ENCODE measurements at regions not wholly inside any gene's neighbourhood (a gene's known extent, or its start where the extent isn't known, plus 50 kb on each side); places are given as distances from the start of the nearest gene placed in this dataset.

- DNase-seq (ENCODE audit: low spot score), result no peak
Measured at GRCh38 chr2:62596061-62596921, 90.3 kb upstream of the TMEM17 start.

- no peak for DNase-seq (ENCODE audit: low spot score)
Measured at GRCh38 chr2:62595474-62595873, 89.5 kb upstream of the TMEM17 start.

DNA sequence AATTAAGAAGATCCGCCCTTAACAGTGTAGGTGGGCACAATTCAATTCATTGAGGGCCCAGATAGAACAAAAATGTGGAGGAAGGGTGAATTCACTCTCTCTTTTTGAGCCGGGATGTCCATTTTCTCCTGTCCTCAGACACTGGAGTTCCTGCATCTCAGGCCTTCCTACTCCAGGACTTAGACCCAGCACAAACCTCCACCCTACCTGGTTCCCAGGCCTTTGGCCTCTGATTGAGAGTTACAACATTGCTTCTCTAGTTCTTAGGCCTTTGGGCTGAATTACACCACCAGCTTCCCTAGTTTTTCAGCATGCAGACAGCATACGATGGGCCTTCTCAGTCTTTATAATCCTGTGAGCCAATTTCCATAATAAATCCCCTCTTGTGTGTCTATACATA, 87.8 kb upstream of the TMEM17 start:
- DNase-seq (ENCODE audit: low spot score), result no peak

DNA sequence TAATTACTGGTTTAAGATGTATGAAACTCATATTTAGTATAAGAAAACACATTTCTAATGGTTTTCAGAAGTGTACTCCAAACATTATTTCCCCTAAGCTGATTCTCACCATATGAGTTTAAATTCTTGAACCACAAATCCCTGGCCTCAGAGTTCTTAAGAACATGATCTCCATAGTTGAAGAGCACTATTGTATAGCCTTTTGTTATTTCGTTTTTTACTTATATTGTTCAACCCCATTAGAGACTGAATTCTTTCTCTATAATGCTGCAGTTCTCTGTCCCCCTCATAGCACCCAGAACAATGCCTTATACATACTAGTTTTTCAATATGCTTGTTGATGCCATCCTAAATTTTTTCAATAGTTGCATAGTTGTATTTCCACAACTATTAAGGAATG, 85.5 kb upstream of the TMEM17 start:
- no peak for DNase-seq (ENCODE audit: low spot score)

GRCh38 chr2:62589691-62590356, 83.8 kb upstream of the TMEM17 start:
- no peak for DNase-seq (ENCODE audit: low spot score)

DNA sequence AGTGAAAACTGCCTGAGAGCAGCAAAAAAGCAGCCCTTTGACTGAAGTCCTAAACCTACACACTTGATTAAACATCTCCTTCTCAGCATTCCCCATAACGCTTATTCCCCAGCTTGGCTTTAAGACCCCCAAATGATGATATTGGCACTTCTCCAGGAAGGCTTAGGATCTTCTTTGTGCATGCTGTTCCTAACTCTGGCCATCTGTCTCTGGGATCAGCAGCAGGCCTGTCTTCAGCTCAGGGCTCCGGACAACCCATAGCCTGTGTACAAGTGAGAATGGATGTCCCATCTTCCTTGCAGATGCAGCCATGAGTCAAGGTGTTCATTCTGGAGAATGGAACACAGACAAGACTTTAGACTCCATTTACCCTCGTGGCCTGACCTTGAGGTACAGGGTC, 81.6 kb upstream of the TMEM17 start:
- DNase-seq (ENCODE audit: low spot score), result no peak

DNA sequence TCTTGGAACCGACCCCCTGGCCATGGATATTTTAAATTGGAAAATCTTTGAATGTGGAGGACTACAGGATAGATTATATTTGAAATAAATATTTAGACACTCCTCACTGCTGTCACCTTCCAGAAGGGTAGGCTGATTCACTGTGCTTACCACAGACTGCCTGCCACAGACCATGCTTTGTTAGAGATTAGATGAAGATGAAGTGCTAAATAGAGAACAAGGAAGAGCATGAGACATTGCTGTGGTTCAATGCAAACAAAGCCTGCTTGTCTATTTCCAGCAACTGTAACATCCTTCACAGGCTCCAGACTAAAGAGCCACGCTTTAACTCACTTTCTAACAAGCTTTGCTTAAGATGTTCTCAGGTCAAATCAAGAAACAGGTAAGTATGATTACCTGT, 81.0 kb upstream of the TMEM17 start:
- DNase-seq (ENCODE audit: low spot score), result no peak

DNA sequence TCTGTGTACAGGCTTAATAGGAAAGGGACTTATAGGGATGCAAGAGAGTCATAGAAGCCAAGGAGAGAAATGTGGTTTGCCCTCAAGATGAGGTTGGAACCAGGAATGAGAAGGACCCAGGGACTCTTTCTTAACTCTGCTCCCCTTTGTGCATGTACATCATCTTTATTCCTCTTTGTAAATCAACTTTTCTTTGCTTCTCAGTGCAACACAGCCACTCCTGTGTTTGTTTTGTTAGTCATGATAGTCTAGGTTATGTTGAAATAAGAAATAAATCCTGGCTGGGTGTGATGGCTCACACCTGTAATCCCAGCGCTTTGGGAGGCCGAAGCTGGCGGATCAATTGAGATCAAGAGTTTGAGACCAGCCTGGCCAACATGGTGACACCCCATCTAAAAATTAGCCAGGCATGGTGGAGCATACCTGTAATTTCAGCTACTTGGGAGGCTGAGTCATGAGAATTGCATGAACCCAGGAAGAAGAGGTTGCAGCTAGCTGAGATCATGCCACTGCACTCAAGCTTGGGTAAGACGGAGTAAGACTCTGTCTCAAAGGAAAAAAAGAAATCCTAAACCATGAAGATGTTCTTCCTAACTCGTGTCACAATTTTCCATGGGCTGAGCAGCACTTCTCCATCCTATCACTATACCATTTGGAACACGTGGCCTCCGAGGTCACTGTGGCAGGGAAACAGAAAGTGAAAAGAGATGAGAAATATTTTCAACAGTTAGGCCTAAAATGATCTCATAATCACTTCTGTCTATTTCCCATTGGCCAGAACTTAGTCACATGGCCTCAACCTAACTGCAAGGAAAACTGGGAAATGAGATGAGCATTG, 73.0 kb upstream of the TMEM17 start:
- DNase-seq (ENCODE audit: low spot score), result peak; percentile 43

DNA sequence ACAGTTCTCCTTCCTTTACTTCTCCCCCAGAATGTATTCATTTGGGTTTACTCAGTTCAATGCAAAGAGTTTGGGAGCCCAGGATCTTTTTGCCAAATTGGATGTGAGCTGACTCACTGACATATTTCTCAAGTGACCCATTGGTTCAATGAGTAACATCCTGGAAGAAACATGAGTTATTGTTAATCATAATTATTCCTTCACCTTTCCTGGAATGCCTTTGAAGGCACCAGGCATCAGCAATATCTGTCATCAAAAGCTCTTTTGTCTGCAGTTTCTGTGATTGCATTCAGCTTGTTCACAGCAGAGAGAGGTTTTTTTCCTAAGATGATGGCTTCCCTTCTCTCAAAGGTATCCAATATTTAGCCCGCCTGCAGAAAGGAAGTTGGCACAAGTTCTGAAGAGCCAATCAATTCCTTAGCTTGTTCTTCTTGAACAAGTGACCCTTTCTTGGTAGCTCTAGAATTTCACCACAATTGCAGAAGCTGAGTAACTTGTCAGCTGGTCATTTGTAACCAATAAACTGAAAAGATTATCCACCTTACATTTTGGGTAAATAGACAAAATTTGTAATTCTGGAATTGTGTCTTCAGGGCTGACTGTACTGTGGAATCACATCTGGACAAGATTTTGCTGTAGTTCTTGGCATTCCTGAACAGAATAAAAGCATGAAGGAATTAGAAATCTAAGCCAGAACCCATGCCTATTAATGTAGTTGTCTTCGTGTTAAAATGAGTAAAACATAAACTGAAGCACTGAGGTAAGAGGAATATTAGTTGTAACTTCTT, 72.2 kb upstream of the TMEM17 start:
- DNase-seq (ENCODE audit: low spot score), result no peak

- no peak for DNase-seq (ENCODE audit: low spot score)
Measured at GRCh38 chr2:62576276-62576939, 70.4 kb upstream of the TMEM17 start.

- no peak for DNase-seq (ENCODE audit: low spot score)
Measured at GRCh38 chr2:62573936-62574335, 67.9 kb upstream of the TMEM17 start.

DNA sequence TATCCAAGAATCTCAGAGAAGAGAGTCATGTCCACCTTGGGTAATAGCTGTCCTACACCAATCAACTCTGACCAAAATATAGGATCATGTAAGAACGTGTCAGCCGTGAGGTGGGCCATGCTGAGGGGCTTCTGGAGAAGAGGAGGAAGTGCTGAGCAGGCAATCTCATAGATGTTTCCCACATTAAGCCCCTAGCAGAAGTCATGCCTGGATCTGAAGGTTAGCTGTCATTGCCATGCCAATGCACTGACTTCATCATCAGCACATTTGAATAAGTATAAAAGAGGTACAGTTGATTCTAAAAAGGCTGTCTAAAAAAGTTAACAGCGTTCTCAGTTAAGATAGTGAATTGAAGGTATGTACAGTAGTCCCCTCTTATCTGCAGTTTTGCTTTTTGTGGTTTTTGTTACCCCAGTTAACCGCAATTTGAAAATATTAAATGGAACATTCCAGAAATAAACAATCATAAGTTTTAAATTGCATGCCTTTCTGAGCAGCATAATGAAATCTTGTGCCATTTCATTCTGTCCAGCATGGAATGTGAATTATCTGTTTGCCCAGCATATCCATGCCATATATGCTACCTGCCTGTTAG, 67.2 kb upstream of the TMEM17 start:
- no peak for DNase-seq (ENCODE audit: low spot score)

DNA sequence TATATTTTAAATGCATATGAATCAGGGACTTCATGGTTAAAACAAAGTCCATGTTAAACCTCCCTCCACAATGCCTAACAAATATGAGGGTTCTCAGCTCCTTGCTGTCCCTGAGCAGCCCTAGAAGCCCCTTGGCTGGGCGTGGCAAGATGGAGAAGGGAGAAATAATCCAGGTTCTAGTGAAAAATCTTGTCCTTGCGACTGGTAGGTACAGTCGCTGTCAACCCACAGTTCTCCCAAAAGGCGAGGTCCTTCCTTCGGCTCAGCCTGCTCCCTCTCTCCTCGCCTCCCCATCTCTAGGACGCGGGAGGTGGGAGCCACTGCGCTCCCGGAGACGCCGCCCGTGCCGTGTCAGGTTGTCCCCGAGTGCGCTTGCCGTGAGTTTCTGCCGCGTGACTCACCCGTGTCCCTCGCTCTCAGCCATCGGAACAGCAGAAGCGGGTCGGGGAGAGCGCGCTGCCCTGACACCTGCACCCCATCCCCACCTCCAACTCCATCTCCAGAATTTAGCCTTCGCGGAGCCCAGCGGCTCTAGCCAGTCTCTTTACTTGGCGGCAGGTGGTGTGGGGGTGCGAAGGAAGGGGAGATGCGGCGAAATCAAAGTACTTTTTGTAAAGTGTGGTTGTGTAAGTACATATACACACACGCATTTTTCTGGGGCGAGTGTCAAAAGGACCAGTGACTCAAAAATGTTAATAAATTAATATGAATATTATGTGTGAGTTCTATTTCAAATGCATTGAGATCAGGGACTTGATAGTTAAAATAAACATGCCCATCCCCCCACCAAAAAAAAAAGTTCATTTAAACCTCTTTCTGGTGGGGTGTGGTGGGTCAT, 65.1 kb upstream of the TMEM17 start:
- DNase-seq (ENCODE audit: low spot score), result no peak

DNA sequence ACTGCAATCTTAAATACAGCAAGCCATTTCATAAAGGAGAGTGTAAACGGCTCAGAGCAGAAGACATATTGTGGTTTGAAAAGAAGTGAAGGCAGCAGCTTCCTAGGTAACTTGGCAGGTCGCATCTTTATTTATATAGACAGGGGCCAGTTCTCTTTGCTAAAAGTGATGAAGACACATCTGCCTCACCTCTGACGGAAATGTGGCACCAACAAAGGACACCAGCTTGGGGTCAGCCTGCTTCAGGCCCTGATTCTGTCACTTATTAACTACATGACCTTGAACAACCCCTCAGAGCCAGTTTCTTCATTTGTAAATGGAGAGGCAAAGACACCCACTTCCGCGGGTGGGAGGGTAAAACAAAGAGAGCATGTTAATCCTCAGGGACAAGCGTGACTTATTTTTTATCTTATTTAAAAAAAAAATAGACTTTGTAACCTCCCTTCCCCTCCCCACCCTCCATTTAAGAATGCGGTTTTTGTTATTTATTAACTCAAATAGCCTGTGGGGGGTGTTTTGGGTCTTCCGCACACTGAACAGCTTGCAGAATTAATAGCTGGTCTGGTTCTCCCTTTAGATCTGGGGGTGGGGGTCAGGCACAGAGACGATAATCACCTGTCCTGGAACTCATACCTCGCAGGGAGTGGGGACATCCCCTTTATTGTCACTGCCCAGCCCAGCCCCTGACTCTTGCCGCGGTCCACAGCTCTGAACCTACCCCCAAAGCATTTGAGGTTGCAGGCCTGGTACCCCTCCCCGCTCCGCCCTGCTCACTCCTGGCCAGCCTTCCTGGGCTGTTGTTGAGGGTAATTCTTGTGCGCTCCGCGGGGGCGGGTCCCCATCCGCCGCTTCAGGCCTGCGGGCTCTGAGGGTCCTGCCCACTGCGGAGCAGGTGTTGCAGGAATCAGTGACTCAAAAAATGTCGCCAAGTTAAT, 64.2 kb upstream of the TMEM17 start:
- peak; percentile 94 for DNase-seq (ENCODE audit: low spot score)

DNA sequence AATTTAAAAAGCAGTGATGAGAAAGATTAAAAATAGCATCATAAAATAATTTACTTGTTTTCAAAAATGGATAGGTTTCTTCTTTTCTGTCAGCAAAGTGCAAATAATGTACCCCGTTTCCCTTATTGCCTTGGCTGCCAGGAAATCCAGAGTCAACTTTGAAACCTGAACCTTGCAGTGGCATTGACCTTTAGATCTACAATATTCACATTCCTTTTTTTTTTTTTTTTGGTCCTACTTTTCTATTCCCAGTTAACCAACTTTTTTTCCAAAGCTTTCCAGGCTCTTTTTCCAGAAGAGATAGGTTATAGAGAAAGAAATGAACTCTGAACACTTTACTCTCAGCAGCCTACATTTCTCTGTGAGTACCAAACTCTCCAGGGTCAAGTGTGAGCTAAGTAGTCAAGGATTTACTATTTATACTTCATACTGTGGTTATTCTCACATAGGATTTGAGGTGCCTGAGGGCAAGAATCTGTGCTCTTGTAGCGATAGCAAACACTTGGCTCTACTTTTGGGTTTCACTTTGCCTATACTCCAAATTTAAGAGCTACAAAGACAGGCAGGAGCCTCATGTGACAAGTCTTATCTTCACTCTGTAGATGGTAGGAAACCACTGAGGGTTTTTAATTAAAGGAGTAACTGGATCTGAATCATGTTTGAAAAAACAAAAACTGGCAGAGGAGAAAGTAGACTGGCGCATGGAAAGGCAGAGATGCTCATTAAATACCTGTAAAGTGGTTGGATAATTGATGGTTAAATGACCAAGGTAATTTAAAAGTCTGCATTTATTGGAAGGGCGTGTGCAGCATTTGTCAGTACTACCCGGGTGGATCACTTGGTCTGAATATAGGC, 63.2 kb upstream of the TMEM17 start:
- DNase-seq (ENCODE audit: low spot score), result no peak

- no peak for DNase-seq (ENCODE audit: low spot score)
Measured at GRCh38 chr2:62568074-62568473, 62.1 kb upstream of the TMEM17 start.

GRCh38 chr2:62567669-62568068, 61.7 kb upstream of the TMEM17 start:
- no peak for DNase-seq (ENCODE audit: low spot score)

DNA sequence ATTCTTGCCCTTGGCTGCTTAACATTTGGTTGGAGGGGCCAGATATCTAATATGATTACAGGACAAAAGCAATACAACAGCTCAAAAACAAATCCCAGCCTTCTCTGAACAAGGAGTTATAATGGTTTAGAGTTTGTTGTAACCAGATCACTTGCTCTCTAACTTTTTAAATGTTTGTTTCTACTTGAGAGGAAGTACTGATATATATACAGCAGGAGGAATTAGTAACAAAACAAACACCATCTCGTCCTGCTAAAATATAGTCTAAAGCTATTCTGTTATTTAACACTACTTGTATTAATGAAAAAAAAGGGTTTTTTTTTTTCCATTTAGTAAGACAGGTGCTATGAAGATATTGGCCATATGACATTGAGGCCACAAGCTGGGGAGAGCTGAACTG, 60.9 kb upstream of the TMEM17 start:
- no peak for DNase-seq (ENCODE audit: low spot score)
